ENCODE measurements at regions not wholly inside any gene's neighbourhood (a gene's known extent, or its start where the extent isn't known, plus 50 kb on each side); places are given as distances from the start of the nearest gene placed in this dataset.

GRCh38 chrX:21158678-21159077, 215.5 kb upstream of the CNKSR2 start:
- intact Hi-C loops (cut with DNase I), result no loop called here
- no peak for TF ChIP-seq POLR2AphosphoS5 (IDR thresholded peaks at IDR 0.05)
- no peak for TF ChIP-seq CTCF (IDR thresholded peaks at IDR 0.05)
- TF ChIP-seq POLR2A (IDR thresholded peaks at IDR 0.05), result no peak
- WGBS, 2 donors, result 41 to 49% methylated on average over 4 of the region's 4 CpGs

GRCh38 chrX:21166272-21166982, 207.8 kb upstream of the CNKSR2 start:
- H3K4me3 ChIP-seq, result no peak overlapping the region
- H3K27me3 ChIP-seq, result no peaks in the 10 kb centered on the region
- H3K36me3 ChIP-seq, result no peaks in the 10 kb centered on the region
- intact Hi-C loops (cut with DNase I), result no loop called here
- no peak for DNase-seq
- no peak for TF ChIP-seq CTCF (IDR thresholded peaks at IDR 0.05)
- no peak for TF ChIP-seq POLR2A (IDR thresholded peaks at IDR 0.05)
- TF ChIP-seq POLR2AphosphoS5 (IDR thresholded peaks at IDR 0.05), result no peak
- TF ChIP-seq EP300 (IDR thresholded peaks at IDR 0.05), result no peak
- H3K9me3 ChIP-seq, result no peaks in the 10 kb centered on the region
- 47 to 56% methylated on average over 4 of the region's 4 CpGs for WGBS, 2 donors
- no peaks in the 10 kb centered on the region for H3K4me1 ChIP-seq
- no peak overlapping the region for H3K27ac ChIP-seq

More at GRCh38 chrX:21158678-21159077, 215.5 kb upstream of the CNKSR2 start:
- Histone ChIP-seq H3K4me1 (peaks cover 0 to 1% (median 0%) of the 10 kb centered on the region in 4 donors), H3K36me3 (no peaks in the 10 kb centered on the region), H3K4me3 (no peak overlapping the region), H3K27me3 (no peaks in the 10 kb centered on the region), H3K9me3 (no peaks in the 10 kb centered on the region), H3K27ac (no peak overlapping the region)
- DNase-seq, result no peak

- DNase-seq, result no peak
- no peaks in the 10 kb centered on the region for H3K9me3 ChIP-seq
- H3K4me3 ChIP-seq, result no peak overlapping the region
- no peaks in the 10 kb centered on the region for H3K27me3 ChIP-seq
- H3K36me3 ChIP-seq, result no peaks in the 10 kb centered on the region
- intact Hi-C loops (cut with DNase I), result no loop called here
- H3K27ac ChIP-seq, result no peak overlapping the region
- no peak for TF ChIP-seq POLR2A (IDR thresholded peaks at IDR 0.05)
- TF ChIP-seq POLR2AphosphoS5 (IDR thresholded peaks at IDR 0.05), result no peak
- TF ChIP-seq CTCF (IDR thresholded peaks at IDR 0.05), result no peak
- TF ChIP-seq EP300 (IDR thresholded peaks at IDR 0.05), result no peak
- WGBS, 2 donors, result 41 to 54% methylated on average over 2 of the region's 2 CpGs
- H3K4me1 ChIP-seq, result no peaks in the 10 kb centered on the region
These were observed 207.2 kb upstream of the CNKSR2 start for GRCh38 chrX:21167011-21167410.

GRCh38 chrX:21167494-21167893, 206.7 kb upstream of the CNKSR2 start:
- intact Hi-C loops (cut with DNase I), result no loop called here
- no peak for DNase-seq
- no peak overlapping the region for H3K27ac ChIP-seq
- H3K4me3 ChIP-seq, result no peak overlapping the region
- H3K4me1 ChIP-seq, result no peaks in the 10 kb centered on the region
- 80 to 92% methylated on average over 1 of the region's 1 CpG for WGBS, 2 donors
- TF ChIP-seq CTCF (IDR thresholded peaks at IDR 0.05), result no peak
- TF ChIP-seq POLR2AphosphoS5 (IDR thresholded peaks at IDR 0.05), result no peak
- no peak for TF ChIP-seq POLR2A (IDR thresholded peaks at IDR 0.05)
- no peak for TF ChIP-seq EP300 (IDR thresholded peaks at IDR 0.05)
- H3K36me3 ChIP-seq, result no peaks in the 10 kb centered on the region
- no peaks in the 10 kb centered on the region for H3K27me3 ChIP-seq
- H3K9me3 ChIP-seq, result no peaks in the 10 kb centered on the region

Measured in sigmoid colon (tissue), 6 donors.